ENCODE measurements at regions not wholly inside any gene's neighbourhood (a gene's known extent, or its start where the extent isn't known, plus 50 kb on each side); places are given as distances from the start of the nearest gene placed in this dataset.

- no peak for TF ChIP-seq CTCF (conservative IDR thresholded peaks at IDR 0.05; ENCODE audit: low read depth, low read length)
- TF ChIP-seq EZH2 (IDR thresholded peaks at IDR 0.05; ENCODE audit: borderline replicate concordance, low read depth, low read length, poor library complexity, severe bottlenecking), result no peak
Observed at GRCh38 chr12:92046557-92047392, 98.9 kb downstream of the BTG1 start.

All from A673 (cell line).